ENCODE measurements at regions not wholly inside any gene's neighbourhood (a gene's known extent, or its start where the extent isn't known, plus 50 kb on each side); places are given as distances from the start of the nearest gene placed in this dataset.

DNA sequence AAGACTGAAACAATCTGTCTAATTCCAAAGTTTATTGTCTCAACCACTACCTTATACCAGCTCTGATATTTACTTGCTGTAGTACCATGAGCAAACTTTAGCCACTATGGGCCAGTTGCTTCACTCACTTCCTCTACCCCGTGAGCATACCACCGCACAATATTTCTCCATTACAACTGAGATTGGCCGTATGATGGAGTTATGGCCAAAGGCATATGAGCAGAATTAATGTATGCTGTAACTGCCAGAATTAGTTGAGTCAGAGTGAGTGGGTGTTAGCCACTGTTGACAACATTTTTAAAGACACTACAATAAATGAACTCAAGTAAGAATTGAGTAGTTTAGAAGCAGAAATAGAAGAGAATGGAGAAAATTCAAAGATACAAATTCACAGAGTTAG is 69.7 kb downstream of the LRATD1 start:
- H3K23me2 ChIP-seq (ENCODE audit: low read depth, low read length), result no peaks in the 10 kb centered on the region
- no peak overlapping the region for H2BK120ac ChIP-seq (replicated peaks; ENCODE audit: low read depth, low read length)
- H3K36me3 ChIP-seq (ENCODE audit: control insufficient read depth in 2 of 4, insufficient read depth in 4 of 4, low read length in 3 of 4), result no peaks in the 10 kb centered on the region
- no peaks in the 10 kb centered on the region for H3K9me3 ChIP-seq (ENCODE audit: insufficient read depth in 2 of 2, low read depth in 1 of 2, low read length in 1 of 2)
- no peak overlapping the region for H3K56ac ChIP-seq (replicated peaks; ENCODE audit: insufficient read length, low read depth, low read length)
- no peak overlapping the region for H3K23ac ChIP-seq (ENCODE audit: insufficient read length)
- no peak overlapping the region for H2BK12ac ChIP-seq (ENCODE audit: low read depth, low read length)
- H2AFZ ChIP-seq (ENCODE audit: low read length), result no peak overlapping the region
- H2BK5ac ChIP-seq (ENCODE audit: low read depth, low read length), result no peak overlapping the region
- no peak for DNase-seq (ENCODE audit: low read depth in 1 of 2, low spot score in 2 of 2)
- H2BK20ac ChIP-seq (ENCODE audit: low read length), result no peak overlapping the region
- H3K4ac ChIP-seq (replicated peaks; ENCODE audit: insufficient read length, low read depth, low read length), result no peak overlapping the region
- H4K8ac ChIP-seq (ENCODE audit: extremely low read depth, insufficient read depth, low read length), result no peak overlapping the region
- 98% methylated on average over 3 of the region's 3 CpGs; no CpG with 5 or more reads in 1 of the 2 experiments for WGBS, 2 experiments (ENCODE audit: extremely low coverage in 1 of 2, insufficient coverage in 1 of 2, insufficient read length in 1 of 2, insufficient replicate concordance in 2 of 2, low coverage in 1 of 2, low lambda C conversion rate in 2 of 2, missing lambda C conversion rate in 1 of 2)
- no peak overlapping the region for H4K91ac ChIP-seq (replicated peaks; ENCODE audit: insufficient read length, low read length)
- ChIA-PET POLR2A (ENCODE audit: partially characterized antibody) (no interaction called here), CTCF (ENCODE audit: partially characterized antibody) (no interaction called here)
- no peak overlapping the region for H2BK15ac ChIP-seq (ENCODE audit: low read length)
- H3K9ac ChIP-seq (replicated peaks in 1 of 4; ENCODE audit: extremely low read depth in 1 of 4, low read depth in 3 of 4, low read length in 3 of 4), result no peak overlapping the region
- H3K79me1 ChIP-seq (ENCODE audit: low read depth, low read length), result no peaks in the 10 kb centered on the region
- no peaks in the 10 kb centered on the region for H3K79me2 ChIP-seq (ENCODE audit: control insufficient read depth in 1 of 2, insufficient read depth in 2 of 2, low read length in 2 of 2)
- no peaks in the 10 kb centered on the region for H4K20me1 ChIP-seq (replicated peaks in 1 of 2; ENCODE audit: control insufficient read depth in 1 of 2, insufficient read depth in 2 of 2, low read length in 2 of 2)
- TF ChIP-seq BACH1 (IDR thresholded peaks at IDR 0.05; ENCODE audit: low read length) (no peak), YY1 (IDR thresholded peaks at IDR 0.05; ENCODE audit: low read depth, low read length) (no peak), POLR2AphosphoS5 (IDR thresholded peaks at IDR 0.05; ENCODE audit: low read depth, low read length) (no peak), TAF1 (IDR thresholded peaks at IDR 0.05; ENCODE audit: low read depth, low read length) (no peak), POU5F1 (IDR thresholded peaks at IDR 0.05; ENCODE audit: low read depth, low read length) (no peak), SIX5 (IDR thresholded peaks at IDR 0.05; ENCODE audit: low read depth, low read length) (no peak), TBP (IDR thresholded peaks at IDR 0.05; ENCODE audit: low read depth, low read length) (no peak), CBX5 (IDR thresholded peaks at IDR 0.05; ENCODE audit: low read depth, low read length) (no peak), CBX8 (IDR thresholded peaks at IDR 0.05; ENCODE audit: borderline replicate concordance, low read depth, low read length) (no peak), KDM4A (IDR thresholded peaks at IDR 0.05; ENCODE audit: low read depth, low read length, severe bottlenecking) (no peak)
- TF ChIP-seq, protein P1, sequence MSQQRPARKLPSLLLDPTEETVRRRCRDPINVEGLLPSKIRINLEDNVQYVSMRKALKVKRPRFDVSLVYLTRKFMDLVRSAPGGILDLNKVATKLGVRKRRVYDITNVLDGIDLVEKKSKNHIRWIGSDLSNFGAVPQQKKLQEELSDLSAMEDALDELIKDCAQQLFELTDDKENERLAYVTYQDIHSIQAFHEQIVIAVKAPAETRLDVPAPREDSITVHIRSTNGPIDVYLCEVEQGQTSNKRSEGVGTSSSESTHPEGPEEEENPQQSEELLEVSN (IDR thresholded peaks at IDR 0.05), result no peak
- TF ChIP-seq, protein P2, sequence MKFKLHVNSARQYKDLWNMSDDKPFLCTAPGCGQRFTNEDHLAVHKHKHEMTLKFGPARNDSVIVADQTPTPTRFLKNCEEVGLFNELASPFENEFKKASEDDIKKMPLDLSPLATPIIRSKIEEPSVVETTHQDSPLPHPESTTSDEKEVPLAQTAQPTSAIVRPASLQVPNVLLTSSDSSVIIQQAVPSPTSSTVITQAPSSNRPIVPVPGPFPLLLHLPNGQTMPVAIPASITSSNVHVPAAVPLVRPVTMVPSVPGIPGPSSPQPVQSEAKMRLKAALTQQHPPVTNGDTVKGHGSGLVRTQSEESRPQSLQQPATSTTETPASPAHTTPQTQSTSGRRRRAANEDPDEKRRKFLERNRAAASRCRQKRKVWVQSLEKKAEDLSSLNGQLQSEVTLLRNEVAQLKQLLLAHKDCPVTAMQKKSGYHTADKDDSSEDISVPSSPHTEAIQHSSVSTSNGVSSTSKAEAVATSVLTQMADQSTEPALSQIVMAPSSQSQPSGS (IDR thresholded peaks at IDR 0.05; ENCODE audit: low read length), result no peak
- no peak overlapping the region for H3K4me3 ChIP-seq (ENCODE audit: extremely low read depth in 1 of 4, insufficient read depth in 2 of 4, low read depth in 3 of 4, low read length in 4 of 4)
- no peak overlapping the region for H2AK5ac ChIP-seq (ENCODE audit: low read depth, low read length)
- H3K18ac ChIP-seq (ENCODE audit: extremely low read depth, low read length), result no peak overlapping the region
- no peak for FAIRE-seq
- H3K27me3 ChIP-seq (replicated peaks in 1 of 4; ENCODE audit: control insufficient read depth in 3 of 4, extremely low read depth in 1 of 4, insufficient read depth in 3 of 4, low read length in 3 of 4), result no peaks in the 10 kb centered on the region
- H3K27ac ChIP-seq (ENCODE audit: low read depth, low read length), result no peak overlapping the region
- no peaks in the 10 kb centered on the region for H3K4me1 ChIP-seq (replicated peaks in 1 of 4; ENCODE audit: control insufficient read depth in 3 of 4, insufficient read depth in 4 of 4, low read length in 3 of 4)
- no peak overlapping the region for H3K4me2 ChIP-seq (ENCODE audit: insufficient read depth in 1 of 2, low read depth in 2 of 2, low read length in 2 of 2)
- no peak overlapping the region for H3K14ac ChIP-seq (ENCODE audit: insufficient read length)
- H4K5ac ChIP-seq (ENCODE audit: insufficient read length, low read depth, low read length), result no peak overlapping the region
